SK-N-SH (cell line): ENCODE measurements at regions not wholly inside any gene's neighbourhood (a gene's known extent, or its start where the extent isn't known, plus 50 kb on each side); places are given as distances from the start of the nearest gene placed in this dataset.

Experiments used
- SIN3A ChIP-seq: IDR thresholded peaks from 2 replicates; pipeline ENCODE4 v1.6.1; 2012; ENCODE audit warnings: low read depth, mild to moderate bottlenecking, low read length, moderate library complexity, borderline replicate concordance
- YY1 ChIP-seq: IDR thresholded peaks from 2 replicates; pipeline ENCODE4 v1.4.0; 2012; ENCODE audit warnings: low read depth, mild to moderate bottlenecking

GRCh38 chr2:81692566-81692965, 1388.0 kb upstream of the LRRTM1 start:
- TF ChIP-seq YY1 (no peak), SIN3A (no peak)
